ENCODE measurements at regions not wholly inside any gene's neighbourhood (a gene's known extent, or its start where the extent isn't known, plus 50 kb on each side); places are given as distances from the start of the nearest gene placed in this dataset.
A peak's percentile ranks its signal among the peaks of the same experiment; 100 is the strongest.

DNA sequence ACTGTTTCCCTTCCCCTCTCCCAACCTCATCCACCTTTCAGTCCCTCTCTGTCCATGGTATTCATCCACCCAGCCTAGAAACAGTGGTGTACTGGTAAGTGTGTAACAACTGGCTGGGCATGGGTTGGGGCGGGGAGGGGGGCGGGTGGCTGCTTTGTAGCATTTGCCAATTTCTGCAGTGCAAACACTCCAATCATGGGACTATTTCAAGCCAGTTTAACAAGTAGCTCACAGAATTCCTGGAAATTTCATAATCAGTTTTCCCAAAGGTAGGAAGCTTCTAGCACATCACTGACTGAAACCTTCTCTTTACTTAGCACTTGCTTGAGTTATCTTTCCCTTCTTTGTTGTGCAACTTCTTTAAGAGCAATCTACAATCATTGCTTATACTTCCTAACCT is 100.8 kb upstream of the WASF3 start:
- DNase-seq = no peak
- no peak for ATAC-seq

DNA sequence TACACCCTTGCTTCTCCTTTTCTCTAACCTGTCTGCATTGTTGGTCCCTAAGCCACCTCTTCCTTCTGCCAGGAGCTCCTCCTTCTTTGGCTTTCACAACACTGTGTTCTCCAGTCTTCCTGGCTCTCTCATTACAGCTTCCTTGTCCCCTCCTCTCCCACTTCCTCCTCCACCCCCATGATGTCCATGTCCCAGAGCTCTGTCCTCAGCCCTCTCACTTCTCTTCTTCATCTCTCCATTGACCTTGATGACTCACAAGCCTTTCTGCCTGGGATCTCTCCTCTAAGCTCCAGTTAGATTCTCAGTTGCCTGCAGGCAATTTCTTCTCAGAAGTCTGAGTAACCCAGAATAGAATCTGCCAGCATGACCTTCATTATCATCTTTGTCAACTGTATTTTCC is 100.3 kb upstream of the WASF3 start:
- ATAC-seq (no peak), DNase-seq (no peak)

- no peak for DNase-seq
- ATAC-seq = no peak
Measured at GRCh38 chr13:26458196-26458749, 99.2 kb upstream of the WASF3 start.

GRCh38 chr13:26459276-26460131 is 98.0 kb upstream of the WASF3 start:
- no peak for DNase-seq
- ATAC-seq = no peak

DNA sequence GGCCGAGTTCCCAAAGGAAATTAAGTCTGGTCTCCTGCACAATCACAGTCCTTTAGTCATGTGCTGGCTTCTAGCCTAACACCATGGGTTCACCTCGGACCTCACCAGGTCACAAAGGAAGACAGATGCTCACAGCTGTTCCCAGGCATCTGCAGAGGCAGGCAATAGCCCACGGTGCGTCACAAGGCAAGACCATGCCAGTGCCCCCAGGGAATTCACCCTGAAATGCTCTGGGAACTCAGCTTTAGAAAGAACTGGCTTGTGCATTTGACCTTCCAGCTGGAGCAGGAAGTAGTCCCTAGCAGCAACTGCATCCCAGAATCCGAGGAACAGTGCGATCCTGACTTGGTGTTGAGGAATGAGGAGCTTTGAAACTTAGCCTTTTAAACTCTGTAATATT is 96.8 kb upstream of the WASF3 start:
- DNase-seq (no peak), ATAC-seq (no peak)

GRCh38 chr13:26463296-26463695 is 94.2 kb upstream of the WASF3 start:
- no peak for DNase-seq
- no peak for ATAC-seq

DNA sequence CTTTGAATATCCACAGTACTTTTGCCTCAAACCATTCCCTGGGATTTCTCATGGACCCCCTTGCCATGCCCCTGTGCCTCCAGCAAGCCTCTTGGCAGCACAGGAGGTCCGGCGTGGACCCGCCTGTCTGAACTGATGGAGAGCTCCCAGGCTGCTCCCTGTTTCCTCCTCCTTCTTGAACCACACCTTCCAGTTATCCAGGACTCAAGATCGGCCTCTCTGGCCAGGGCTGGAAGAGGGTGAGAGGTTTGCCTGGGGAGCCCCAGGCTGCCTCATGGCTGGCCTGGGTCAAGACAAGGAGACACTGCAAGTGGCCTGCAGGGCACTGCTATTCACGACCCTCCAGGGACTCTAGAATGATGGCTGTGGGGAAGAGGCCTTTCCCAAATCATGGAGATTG is 93.6 kb upstream of the WASF3 start:
- ATAC-seq (no peak), DNase-seq (no peak)

DNA sequence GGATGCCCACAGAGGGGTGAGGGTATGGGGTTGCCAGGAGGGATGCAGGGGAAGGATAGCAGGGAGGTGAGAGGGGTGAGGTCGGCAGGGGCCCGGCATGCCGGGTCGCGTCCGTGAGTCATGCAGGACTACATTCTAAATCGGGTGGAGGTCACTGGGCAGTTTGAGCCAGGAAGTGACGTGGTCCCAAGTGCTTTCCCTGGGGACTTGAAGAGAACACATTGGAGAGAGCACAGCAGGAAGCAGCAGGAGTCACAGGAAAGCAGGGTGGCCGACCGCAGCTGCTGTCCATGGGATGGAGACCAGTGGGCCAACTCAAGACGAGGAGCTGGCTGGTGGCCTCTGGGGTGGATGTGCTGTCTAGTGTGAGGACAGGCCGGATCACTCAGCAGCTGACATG is 92.0 kb upstream of the WASF3 start:
- ATAC-seq (no peak), DNase-seq (no peak)

DNA sequence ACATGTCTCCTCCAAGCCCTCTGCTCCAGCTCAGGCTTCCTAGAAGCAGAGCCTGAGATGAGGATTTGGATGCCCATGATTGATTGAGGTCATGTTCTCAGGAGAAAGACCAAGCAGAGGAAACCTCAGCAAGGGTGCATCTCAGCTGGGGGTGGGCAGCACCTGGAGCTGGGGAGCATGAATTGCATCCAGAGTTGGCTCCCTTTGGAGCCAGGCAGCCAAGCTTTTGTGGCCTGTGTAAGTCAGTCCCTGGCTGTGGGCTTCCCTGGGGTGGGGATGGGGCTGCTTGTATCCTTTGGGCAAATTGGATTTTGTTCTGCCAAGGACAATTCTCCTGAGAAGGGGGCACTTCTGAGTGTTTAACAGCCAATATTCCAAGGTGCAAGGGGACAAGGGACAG is 91.5 kb upstream of the WASF3 start:
- DNase-seq (no peak), ATAC-seq (no peak)

- no peak for DNase-seq
- no peak for ATAC-seq
Measured at GRCh38 chr13:26468265-26468801, 89.2 kb upstream of the WASF3 start.

- DNase-seq (no peak), ATAC-seq (no peak)
Measured at GRCh38 chr13:26469602-26470001, 87.9 kb upstream of the WASF3 start.

DNA sequence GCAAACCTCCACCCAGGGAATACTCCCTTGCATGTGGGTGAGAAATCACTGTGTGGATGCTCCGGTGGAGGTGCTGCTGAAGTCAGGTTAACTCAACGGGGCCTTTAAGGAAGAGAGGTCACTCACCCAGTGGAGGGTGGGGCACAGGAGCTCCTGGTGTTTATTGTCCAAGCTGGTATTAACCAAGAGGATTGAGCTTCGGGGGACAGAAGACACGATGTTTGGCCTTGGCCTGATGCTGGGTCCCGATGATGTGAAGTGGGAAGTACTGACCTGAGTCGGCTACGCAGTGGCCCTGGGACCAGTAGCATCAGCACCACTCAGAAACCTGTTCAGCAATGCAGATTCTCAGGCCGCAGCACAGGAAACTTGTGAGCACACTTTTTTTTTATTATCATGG is 85.7 kb upstream of the WASF3 start:
- ATAC-seq (no peak), DNase-seq (no peak)

GRCh38 chr13:26473571-26474230 is 83.8 kb upstream of the WASF3 start:
- ATAC-seq = no peak
- no peak for DNase-seq

DNA sequence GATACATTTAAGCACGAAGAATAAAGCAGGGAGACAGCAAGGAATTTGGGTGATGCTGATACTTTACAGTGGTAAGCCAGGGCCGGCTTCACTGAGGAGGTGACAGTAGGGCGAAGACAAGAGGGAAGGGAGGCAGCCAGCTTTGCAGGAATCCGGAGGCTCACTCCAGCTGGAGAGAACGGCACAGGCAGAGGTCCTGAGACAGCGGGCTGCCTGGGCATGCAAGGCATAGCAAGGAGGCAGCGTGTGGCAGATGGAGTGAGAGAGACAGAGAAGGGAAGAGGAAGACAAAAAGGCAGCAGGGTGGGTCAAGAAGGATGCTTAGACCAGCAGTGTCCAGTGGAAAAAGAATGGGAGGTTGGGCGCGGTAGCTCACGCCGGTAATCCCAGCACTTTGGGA is 83.2 kb upstream of the WASF3 start:
- DNase-seq = no peak
- ATAC-seq = no peak

DNA sequence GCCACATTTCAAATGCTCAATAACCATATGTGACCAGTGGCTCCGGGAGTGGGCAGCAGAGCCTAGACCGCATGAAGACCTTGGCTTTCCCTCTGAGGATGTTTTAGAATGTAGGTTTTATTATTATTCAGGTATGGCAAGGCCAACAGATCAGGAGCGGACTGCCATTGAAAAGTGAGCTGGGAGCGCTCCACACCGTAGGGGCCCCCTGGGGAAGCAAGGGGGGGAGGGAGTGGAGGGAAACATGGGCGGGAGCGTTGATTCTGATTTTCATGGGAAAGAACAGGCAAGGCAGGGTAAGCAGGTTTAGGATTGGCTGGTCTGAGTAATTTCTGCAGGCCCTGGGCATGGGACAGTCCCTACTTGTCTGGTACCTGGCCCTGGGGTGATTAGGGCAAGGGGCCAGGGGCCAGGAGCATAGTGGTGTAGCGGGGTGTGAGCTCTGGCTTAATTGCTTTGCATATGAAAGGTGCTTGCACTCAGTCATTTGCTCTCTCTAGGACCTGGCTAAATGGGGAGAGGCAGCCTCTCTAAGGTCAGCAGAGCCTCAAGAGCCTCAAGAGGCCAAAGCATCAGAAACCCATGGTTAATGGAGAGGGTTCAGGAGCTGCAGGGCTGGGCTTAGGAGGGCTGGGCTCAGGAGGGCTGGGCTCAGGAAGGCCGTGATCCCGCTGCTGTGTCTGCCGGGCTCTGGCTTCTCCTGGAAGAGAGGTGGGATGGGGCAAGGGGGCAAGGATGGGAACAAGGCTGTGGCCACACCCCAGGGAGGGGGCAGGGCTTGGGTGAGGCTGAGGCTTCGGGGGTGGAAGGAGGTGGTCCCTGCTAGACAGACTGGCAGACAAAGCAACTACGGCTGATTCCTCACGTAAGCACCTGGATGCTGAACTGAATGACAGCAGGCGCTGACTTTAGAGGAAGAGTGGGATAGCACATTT is 82.0 kb upstream of the WASF3 start:
- DNase-seq (no peak), ATAC-seq (peak; percentile 24)

DNA sequence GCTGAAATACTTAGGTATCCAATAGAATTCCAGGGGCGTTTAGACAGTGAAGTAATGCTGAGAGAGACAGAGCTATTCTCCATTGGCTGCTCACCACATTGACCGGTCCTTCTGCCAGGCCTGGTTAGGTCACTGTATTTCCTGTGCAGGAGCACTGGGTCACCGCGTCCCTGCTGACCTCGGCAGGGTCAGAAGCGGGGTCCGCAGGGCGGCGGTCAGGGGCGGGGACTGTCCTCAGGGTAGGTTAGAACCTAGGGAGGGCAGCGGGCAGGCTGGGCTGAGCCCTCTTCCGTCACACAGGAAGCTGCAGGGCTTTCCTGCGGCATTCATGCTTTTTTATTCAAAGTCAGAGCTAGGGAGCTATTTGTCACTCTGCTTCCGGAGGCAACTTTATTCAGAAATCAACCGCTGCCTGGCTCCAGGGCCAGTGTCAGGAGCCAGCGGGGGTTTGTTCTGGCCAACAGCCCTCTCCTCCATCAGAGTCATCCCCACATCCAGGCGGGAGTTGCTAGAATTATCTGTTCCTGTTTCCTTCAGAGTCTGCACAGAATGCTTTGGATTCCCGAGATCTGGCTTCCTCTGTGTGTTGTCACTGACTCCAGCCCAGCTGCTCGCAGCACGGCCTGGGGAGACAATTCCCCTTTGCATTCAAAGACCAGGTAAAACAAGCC is 81.2 kb upstream of the WASF3 start:
- ATAC-seq = peak; percentile 67

GRCh38 chr13:26476782-26477142 is 80.7 kb upstream of the WASF3 start:
- DNase-seq = no peak
- ATAC-seq = peak; percentile 39

More for the DNA sequence above, 81.2 kb upstream of the WASF3 start:
- DNase-seq = peak; percentile 10

DNA sequence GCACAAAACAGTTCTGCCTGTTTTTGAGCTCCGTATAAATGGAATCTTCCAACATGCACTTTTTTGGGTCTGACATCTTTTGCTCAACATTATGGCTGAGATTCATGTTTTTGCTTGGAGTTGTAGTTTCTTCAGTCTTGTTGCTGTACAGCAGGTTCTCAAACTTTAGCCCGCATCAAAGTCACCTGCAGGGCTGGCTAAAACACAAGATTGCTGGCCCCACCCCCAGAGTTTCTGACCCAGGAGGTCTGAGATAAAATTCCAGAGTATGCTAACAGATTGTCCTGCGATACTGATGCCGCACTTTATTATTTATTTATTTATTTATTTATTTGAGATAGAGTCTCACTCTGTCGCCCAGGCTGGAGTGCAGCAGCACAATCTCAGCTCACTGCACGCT is 79.8 kb upstream of the WASF3 start:
- DNase-seq (no peak), ATAC-seq (no peak)

GRCh38 chr13:26480246-26480855 is 77.1 kb upstream of the WASF3 start:
- no peak for DNase-seq
- no peak for ATAC-seq

- peak; percentile 63 for DNase-seq
- ATAC-seq = peak; percentile 55
Measured at GRCh38 chr13:26482451-26483197, 74.9 kb upstream of the WASF3 start.

Measured in stimulated activated naive CD8-positive, alpha-beta T cell treated with anti-CD3 and anti-CD28 coated beads, Interleukin-15, Interleukin-2, amounts not matched to agents 100 U/mL and 50 U/mL, for 24 hours (primary cell).